ACHN (cell line): ENCODE measurements at regions not wholly inside any gene's neighbourhood (a gene's known extent, or its start where the extent isn't known, plus 50 kb on each side); places are given as distances from the start of the nearest gene placed in this dataset.

Experiments
- DNase-seq: peaks from one replicate; pipeline ENCODE4 v3.0.0-alpha.2; 2015
- in situ Hi-C: cut with HindIII; loops from 2 replicates; pipeline ENCODE4 v1.10.0; 2017; ENCODE audit warnings: low sequenced_read_pairs, low pct_ligation_motif_present, low pct_unique_long_range_greater_than_20kb

DNA sequence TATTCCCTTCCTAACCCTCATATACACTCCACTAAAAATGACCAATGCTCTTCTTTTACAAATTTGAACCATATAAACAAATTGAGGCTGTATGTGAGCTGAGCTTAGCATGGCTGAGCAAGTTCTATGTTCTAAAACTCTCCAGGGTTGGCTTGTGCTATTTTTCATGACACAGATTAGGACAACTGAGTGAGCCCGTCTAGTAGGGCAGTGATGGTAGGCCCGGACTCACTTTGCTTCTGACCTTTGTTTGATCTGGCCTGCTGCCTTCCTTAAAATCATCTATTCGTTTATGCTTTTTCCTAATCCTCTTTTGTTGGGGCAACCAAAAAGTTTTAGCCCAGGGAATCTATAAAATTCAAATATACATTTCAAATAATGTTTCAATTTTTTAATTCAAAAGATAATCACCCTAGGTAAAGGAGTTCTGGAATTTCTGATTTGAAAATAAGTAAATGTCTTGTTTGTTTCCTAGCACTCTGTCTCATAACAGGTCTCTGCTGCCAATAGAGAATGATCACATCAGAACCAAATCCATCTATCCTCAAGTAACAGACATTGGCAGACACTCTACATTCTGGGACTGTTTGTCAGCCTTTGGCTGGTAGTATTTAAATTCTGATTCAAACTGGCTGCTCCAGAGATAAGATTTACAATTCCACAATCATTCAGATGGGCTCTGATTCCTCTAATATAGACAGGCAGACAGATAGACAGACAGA, 217.0 kb upstream of the TARS1 start:
- in situ Hi-C loops = no loop called here
- no peak for DNase-seq

DNA sequence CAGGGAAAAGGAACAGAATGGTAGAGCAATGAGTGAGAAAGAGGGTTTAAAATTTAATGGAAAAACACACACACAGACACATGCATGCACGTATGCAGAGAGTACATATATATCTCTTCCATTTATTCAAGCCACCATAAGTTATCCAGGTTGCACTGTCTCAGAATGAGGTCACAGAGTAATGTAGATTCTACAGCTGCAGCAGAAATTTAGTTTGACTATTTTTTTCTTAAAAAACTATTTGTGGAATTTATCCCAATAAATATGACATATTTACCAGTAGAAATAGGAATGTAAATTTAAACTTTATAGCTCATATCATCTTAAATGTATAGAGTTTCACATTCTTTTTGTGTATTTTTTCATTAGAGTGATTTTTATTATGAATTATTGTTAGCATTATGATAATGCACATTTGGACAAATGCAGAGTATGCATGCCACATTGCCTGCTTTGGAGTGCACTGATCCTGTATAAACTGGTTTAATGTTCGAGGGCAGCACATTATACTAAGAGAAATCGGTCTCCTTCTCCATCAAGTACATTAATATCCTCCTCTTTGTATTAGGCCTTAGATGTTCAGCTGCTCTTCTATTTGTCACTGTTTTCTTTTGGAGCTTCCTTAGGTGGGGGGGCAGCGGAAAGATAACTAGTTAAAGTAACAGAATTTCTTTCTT, 216.3 kb upstream of the TARS1 start:
- in situ Hi-C loops = no loop called here
- no peak for DNase-seq

DNA sequence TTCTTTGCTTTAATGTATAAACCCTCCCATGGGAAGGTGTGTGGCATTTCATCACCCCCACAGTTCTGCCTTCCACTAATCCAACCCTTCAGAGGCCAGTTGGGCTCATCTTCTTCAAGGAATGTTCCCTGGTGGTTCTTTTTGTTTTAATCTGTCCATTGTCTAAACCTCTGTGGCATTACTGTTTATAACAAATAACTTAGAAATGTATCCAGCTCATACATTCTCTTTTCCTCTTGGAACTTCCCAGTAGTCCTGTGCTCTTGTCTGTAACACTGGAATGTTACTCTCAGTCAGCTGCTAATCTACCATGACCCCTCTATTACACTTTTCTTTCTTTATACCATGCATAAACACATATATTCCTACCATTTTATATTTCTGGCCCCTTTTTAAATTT, 213.5 kb upstream of the TARS1 start:
- in situ Hi-C loops = no loop called here
- DNase-seq = no peak

DNA sequence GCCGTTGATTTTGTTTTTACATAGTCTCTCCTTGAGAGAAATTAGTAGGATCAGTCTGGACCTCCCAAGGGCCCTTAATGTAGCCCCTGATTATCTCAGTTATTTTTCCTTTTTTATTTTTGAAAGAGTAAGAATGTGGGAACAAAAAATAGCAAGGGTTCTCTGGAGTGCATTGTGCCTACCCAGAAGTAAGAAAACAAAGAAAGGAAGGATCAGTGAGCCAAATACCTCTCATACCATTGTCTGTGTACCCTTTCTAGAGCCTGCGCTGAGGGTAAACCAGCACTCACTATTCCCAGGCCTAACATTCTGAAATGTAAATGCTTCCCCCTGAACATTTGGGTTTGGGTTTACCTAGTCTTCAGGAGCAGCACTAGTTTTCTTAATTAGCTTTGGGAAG, 213.0 kb upstream of the TARS1 start:
- in situ Hi-C loops = no loop called here
- no peak for DNase-seq

DNA sequence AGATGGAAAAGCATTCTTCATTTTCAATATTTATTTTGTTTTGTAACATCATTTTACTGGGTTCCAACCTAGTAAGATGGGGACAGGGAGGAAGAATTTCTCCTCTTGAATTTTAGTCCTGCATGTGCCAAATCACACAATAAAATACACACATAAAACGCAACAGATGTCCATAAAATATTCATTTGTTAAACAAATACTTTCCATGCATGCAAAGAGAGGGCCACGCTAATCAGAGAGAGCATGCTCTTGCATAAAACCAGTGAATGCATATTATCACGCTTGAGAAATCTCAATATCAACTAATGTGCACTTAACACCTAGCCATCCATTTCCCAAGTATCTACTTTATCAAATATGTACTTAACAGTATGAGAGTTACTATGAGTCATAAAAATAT, 212.6 kb upstream of the TARS1 start:
- DNase-seq = no peak
- in situ Hi-C loops = no loop called here

DNA sequence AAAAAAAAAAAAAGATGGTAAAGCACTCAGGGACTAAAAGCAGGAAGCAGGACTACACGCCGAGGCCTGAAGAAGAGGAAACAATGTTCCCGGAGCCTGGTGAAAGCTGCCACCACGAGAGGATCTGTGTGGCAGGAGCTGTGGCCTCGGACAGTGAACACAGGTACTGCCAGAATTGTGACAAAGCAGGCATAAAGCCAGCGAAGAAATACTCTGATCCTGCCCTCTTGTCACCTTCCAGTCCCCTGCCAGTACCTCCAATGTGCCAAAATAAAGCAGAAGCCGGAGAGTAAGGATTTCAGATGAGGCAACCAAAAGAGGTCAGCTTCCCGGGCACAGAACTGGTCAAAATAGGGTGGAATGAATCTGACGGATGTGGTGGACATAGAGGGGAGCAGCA, 211.5 kb upstream of the TARS1 start:
- DNase-seq = no peak
- in situ Hi-C loops = no loop called here

DNA sequence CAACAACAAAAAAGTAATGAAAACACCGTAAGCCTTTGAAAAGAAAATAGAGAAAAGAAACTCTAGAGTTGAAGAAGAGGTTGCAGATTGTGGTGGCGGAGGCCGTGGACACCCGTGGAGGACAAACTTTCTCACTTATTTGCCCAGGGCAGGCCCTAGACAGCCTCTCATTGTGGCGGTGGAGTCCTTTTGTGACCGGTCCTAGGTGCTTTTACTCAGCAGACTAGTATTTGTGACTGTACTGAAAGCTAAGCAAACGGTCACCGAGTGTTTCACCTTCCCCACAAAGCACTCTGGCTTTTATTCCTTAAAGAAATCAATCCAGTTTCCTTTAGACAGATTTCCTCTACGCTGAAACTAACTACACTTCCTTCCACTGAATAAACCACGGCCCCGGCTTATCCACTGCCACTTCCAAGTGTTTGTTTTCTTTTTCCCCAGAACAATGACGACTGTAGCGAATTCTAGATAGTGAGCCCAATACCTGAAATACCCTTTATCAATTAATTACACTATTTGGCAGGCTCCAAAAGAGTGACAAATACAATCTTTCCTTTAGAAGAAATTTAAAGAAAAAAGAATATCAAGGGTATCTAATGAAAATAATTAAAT, 210.2 kb upstream of the TARS1 start:
- no peak for DNase-seq
- in situ Hi-C loops = no loop called here

DNA sequence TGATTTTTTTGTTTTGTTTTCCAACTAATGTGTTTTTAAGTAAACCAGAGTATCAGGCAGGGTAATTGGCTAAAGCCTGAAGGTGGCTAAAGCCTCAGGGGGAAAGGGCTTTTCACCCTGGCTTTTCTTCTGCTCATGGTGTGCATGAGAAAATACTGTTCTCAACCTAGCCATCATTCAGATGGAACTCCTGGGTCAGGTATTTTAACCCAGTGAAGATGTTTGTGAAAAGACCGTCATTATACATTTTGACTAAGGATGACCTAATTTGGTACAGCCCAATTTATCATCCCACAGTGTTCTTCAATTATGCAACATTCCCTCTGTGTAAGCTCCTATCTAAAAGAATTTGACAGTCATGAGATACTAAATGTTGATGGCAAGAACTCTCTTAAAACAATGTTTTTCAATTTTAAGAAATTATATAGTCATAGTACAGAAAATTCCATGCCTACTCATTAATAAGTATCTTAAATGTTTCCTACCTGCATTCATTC, 209.5 kb upstream of the TARS1 start:
- no peak for DNase-seq
- in situ Hi-C loops = no loop called here

DNA sequence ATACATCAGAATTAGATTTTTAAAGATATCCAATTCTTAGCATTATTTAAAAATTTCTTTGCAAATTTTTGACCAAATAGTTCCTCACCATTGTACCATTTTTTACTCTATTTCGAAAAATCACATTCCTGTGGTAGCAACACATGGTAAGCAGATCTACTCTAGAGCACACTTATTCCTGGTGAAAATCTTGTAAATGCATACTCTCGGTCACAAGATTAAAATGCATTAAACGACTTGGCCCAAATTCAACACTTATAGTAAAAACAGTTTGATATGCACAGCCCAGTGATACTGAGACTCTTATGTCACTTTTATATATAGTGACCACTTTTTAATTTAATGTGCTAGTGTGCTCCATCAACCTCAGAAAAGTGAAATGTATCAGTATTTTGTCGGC, 208.8 kb upstream of the TARS1 start:
- no peak for DNase-seq
- in situ Hi-C loops = no loop called here

DNA sequence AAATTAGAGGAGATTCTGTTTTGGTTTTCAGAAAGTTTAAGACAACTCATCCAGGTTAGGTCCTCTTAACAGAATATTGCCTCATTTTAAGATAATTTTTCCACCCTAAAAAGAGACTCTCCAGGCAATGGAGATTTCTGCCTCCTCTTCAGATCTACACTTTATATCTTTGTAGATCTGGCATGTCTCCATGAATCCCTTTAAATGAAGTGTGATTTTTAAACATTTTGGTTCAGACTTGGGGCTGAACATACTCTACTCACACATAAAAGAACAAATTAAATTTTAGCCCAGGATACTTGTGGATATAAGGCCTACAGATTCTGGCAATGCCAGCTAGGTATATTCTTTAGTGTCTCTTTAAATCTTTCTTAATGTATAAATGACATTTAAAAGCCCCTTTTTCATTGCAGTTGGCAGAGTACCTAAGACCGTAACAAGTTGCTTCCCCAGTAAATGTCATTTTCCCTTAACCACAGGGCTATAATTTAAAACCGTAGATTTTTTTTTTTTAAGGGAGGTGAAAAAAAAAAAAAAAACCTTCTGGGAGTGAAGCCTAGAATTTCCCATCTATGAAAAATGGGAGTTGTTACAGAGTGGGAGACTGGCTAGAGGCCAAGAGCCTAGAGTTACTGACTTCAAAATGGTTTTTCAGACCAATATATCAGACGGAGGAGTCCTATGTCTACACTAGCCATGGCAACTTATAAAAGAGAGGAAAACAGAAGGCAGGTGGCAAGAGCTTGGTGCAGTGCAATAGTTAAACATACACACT, 207.8 kb upstream of the TARS1 start:
- in situ Hi-C loops = no loop called here
- no peak for DNase-seq

DNA sequence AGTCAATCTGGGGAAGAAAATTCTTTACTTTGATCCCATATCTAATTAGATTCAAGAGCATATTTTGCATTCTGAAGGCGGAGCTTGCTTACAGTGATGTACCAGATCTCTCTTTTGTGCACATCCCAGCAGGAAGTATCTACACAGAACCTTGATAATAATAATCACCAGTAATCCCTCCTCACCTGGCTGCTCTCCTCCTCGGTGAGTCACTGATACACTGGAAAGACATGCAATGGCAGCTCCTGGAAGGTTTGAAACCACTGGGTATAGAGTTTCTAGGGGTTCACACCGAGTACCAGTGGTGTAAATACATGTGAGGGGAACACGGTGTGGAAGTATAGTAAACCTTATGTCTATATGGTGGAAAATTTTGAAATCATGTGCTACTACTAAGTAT, 205.5 kb upstream of the TARS1 start:
- in situ Hi-C loops = no loop called here
- no peak for DNase-seq

DNA sequence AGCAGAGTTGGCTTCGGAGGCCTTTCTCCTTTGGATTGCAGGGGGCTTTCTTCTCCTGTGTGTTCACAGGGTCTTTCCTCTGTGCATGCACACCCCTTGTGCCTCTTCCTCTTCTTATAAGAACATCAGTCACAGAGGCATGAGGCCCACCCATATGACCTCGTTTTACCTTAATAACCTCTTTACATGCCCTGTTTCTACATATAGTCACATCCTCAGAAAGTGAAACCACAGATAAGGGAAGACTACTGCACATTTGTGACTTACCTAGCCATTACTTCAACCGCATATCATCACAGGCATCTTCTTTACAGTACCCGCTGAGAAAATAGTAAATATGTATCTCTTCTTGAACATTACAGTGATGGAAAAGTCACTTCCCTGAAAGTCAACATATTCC, 204.9 kb upstream of the TARS1 start:
- no peak for DNase-seq
- in situ Hi-C loops = no loop called here

DNA sequence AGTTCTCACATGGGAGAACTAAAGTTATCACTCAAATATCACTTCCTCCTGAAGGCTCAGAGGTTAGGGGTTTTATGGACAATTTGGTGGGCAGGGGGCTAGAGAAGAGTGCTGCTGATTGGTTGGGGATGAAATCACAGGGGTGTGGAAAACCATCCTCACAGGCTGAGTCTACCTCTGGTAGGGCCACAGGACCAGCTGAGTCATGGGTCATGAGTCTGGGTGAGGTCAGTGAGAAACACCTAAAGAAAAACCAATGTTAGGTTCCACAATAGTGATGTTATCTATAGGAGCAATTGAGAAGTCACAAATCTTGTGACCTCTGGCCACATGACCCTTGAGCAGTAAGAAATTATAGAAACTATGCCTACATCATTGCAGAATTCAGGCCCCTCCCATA, 203.3 kb upstream of the TARS1 start:
- DNase-seq = no peak
- in situ Hi-C loops = no loop called here

DNA sequence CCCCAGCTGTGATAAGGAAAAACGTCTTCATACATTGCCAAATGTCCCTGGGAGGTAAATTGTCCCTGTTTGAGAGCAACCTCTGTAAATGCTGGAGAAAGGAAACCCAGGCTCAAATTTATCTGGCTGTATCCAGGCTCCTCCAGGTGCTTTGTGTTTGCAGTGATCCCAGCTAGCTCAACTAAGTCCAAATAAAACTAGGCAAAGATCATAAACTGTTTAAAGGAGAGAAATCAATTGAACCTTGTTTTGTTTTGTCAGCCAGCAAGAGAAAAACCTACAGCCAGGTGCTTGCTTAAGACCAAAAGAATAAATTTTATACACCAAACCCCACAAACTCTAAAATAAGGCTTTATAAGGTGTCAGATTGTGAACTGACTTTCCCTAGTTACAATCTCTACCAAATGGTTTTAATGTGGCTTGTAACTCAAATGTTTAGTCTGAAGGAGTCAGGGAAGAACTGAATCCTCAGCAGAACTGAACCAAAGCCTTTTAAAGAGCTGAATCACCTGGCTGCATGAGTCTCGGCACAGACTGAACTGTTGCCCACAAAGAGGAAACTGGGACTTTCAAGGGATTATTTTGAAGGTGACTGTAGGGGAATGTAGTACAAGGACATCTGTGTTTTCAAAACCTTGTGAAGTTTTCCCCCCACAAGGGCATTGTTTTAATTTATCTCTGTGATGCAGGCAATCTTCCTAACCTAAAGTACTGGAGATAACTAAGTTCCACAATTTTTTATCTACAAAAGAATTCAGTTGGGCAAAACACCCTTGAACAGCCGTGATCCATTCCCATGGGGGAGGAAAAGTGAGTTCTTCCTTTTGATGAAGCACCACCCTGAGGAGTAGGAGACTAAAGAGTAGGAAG, 201.7 kb upstream of the TARS1 start:
- DNase-seq = no peak
- in situ Hi-C loops = no loop called here

DNA sequence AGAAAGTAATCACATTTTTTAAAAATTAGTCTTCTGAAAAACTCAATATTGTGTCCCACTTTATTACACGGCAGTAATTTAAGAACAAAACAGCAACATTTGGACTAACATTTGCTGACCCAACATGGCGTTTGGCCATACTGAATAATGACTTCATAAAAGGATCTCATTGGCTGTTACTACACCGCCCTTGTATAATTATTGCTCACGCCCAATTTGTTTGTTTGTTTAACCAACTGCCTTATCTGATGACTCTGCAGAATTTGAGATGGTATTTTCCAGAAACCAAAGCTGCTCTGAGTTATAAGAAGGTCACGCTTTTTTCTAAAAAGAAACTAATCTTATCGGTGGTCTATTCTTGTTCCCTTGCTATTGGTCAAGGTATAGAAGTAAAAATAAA, 200.2 kb upstream of the TARS1 start:
- in situ Hi-C loops = no loop called here
- no peak for DNase-seq

DNA sequence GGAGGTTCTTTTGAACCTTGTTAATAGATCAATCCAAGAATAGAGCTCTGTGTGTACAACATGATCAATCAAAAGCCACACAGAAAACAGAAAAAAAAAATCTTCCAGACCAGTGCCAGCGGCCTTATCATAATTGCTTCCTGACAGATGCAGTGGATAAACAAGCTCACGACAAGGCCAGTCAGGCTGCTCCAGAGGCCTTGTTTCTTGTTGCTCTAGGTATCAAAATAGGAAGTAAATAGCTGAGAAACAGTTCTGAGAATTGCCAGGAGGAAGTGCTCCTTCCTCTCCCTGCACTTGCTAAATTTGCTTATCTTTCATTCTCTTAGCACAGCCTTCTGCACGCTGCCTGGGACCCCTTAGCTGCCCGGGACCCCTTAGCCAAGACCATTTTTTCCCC, 199.0 kb upstream of the TARS1 start:
- DNase-seq = no peak
- in situ Hi-C loops = no loop called here

DNA sequence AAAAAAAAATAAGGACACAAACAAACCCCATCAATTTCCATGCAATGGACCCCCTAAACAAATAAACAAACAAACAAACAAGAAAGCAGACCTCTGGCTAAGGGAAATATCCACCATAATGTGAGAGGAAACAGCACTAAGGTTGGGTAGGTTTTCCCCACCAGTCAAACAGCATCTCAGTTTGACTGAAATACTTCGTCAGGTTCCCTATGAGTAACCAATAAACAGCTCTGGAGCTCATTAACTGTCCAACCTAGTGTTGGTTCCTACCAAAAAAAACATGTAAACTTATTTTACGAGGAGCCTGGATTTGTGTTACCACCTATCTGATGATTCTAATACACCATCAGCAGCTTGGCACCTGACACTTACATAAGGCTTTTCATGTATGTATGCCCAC, 198.5 kb upstream of the TARS1 start:
- DNase-seq = no peak
- in situ Hi-C loops = no loop called here

DNA sequence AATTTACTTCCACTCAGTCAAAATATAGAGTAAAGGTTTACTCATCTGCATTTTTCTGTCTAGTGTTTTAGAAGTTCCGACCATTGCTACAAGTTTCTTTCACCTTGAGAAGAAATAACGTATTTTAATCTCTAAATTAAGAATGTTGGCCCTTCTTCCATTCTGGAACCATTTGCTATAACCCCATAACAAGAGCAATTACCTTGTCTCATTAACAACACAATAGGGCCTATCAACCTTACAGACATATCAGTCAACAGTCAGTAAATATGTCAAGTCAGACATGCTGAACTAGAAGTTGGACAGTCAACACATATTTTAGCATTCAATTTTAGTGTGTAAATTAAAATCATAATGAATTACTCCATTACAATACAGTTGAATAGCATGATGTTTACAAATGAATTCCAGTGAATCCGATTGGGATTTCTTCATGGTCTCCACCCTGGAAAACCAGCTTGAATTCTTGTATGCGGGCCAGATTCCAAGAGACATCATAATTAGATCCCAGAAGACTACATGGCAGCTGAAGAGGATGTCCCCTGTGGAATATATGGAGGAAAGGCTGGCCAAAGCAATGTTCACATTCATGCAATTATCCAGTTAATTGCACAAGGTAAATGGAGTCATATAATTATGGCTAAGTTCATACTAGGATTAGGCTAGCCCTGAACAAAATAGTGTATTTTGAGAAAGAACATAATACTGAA, 196.2 kb upstream of the TARS1 start:
- no peak for DNase-seq
- in situ Hi-C loops = no loop called here
